ENCODE measurements at regions not wholly inside any gene's neighbourhood (a gene's known extent, or its start where the extent isn't known, plus 50 kb on each side); places are given as distances from the start of the nearest gene placed in this dataset.

DNA sequence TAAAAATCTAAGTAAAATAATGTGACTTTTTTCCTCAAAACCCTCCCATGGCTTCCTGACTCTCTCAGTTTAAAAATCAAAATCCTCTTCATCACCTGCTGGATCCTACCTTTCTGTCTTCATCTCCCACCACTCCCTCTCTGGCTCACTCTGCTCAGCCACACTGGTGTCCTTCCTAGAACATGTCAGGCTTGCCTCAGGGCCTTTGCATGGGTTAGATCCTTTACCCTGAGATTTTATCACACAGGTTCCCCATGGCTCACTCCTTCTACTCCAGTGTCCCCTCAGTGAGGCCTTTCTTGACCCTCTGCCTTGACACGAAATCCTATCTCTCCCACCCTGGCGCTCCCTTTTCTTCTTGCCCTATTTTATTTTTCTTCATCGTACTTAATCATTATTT, 141.8 kb downstream of the RPL22L1 start:
- DNase-seq = no peak

- no peak for DNase-seq
Measured at GRCh38 chr3:170727754-170728153, 141.9 kb upstream of the SLC7A14 start.

GRCh38 chr3:170726976-170727661, 141.2 kb upstream of the SLC7A14 start:
- DNase-seq = peak; percentile 45 to 81

DNA sequence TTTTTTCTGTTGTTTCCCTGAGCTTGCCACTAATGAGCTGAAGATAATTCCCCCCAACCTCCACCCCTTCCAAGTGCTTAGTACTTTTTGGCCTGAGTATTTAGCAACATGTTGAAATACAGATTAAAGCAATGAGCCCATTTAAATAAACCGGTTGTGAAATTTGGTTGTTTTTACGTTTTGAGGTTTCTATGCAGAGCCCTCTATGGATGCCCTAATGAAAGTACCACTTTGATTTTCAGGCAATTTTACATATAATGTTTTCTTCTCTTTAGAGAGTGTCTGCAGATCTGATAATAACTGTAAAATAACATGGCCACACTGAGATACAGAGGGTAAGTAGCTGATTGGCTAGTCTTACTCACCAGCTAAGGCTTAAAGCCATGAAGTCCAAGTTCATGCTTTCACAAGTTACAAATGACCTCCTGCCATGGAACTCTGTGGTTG, 139.4 kb upstream of the SLC7A14 start:
- DNase-seq = no peak

- peak in 1 of 2 experiments; percentile 12 for DNase-seq
Measured at GRCh38 chr3:170724599-170725280, 138.9 kb upstream of the SLC7A14 start.

DNA sequence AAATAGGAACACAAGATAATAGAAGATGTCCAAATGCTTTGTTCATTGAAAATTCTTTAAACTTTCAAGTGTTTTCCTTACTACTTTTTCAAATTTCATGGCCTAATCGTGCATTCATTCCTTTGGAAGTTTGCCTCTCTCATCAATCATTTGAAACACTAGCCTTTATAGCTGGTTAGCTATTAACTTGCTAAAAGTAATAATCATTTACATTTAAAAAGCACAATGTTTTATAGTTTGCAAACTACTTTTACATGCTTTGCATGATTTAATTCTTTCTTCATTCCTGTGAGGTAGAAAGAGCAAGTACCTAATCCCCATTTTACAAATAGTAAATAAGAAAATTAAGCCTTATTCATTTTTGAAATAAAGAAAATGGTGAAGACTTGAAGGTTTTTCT, 137.4 kb upstream of the SLC7A14 start:
- no peak for DNase-seq

DNA sequence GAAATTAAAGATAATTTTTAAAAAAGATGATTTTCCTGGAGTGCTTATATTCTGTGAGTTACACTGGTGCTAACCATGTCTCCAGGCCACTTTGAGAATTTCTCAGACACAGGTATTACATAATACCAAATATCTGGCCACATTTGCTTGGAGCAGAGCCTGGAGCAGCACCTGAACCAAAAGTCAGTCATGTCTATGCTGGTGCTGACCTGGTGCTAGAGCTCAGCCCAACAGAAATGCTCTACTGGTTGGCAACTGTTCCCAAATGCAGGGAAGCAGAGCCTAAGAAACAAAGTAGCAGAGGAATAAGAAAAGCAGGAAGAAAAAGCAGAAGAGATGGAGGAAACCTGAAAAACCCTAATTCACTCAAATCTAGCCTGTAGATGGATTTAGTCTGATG, 135.7 kb upstream of the SLC7A14 start:
- no peak for DNase-seq

- DNase-seq = no peak
Measured at GRCh38 chr3:170719300-170719699, 133.4 kb upstream of the SLC7A14 start.

DNA sequence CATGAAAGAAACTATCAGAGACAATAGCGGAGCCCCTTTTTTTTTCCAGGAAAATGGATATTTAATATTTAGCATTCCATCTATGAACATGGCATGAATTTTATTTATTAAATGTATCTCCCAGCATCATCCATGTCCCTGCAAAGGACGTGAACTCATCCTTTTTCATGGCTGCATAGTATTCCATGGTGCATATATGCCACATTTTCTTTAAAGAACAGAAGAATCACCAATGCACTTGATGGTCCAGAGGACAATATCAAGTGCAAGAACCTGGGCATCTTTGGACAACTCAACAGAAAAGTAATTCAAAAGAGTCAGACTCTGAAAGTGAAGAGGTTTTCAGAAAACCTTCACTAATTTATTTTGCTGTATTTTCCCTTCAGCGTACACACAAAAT, 133.0 kb upstream of the SLC7A14 start:
- DNase-seq = no peak

DNA sequence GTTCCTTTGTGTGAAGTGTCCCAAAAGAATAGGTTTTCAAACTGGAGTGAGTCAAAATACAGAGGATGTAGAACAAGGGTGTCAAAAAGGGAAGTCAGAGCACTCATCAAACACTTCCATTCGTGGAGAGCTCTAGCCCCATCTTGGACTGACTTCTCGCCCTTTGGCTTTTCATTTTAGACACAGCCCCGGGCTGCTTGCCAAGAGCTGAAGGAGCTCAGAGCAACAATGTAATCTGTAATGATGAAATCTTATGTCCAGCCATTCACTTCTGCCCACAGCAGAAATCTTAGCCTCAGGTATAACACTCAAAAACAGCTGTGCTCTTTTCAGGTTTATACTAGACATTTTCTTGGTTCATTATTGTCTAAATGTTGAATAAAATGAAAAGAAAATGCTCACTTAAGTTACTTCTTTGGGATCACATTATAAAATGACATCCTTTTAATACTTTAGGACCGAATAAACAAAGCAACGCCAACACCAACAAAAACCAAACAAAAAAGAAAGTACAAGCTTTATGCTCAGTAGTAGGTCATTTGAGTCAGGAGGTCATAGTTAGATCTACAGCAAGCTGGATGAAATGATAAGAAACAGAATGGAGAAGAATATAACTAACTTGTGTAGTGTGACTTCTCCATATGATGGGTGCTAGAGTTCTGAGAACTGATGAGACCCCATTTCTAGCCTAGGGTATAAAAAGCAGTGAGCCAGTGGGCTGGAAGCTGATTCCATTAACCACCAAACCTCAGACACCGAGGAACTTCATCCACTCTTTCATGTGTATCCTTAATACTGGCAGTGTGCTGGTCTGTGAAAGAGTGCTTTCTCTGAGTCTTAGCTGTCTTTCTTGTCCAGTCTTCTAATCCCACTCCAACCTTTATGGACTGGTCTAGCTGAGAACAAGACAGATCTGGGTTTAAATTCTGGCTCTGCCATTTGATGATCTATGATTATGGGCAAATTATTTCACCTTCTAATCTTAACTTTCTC, 131.8 kb upstream of the SLC7A14 start:
- DNase-seq = no peak

DNA sequence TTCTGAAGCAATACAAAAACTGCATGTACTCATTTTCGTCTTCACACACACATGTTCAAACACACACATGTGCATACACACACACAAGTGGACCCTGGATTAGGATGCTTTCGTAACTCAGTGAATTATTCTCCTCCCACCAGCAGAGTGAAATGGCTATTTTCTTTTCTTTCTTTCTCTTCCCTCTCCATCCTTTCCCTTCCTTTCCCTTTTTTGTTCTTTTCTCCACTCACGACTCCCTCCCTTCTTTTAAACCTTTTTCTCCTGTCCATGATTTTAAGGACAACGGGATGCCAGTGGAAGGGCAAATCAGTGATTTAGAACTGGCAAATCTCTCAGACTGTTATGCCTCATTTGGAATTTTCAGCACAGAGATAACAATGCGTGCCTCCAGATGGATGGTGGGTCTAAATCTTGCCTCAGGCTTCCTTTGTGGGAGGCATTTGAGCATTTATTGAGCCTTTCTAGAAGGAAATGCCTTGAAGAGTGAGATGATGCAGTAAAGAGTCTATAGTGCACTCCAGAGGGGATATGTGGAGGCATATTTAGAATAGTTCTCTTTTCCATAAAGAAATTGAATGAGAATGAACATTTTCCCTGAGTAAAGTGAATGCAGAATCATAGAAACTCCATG, 130.4 kb upstream of the SLC7A14 start:
- no peak for DNase-seq

DNA sequence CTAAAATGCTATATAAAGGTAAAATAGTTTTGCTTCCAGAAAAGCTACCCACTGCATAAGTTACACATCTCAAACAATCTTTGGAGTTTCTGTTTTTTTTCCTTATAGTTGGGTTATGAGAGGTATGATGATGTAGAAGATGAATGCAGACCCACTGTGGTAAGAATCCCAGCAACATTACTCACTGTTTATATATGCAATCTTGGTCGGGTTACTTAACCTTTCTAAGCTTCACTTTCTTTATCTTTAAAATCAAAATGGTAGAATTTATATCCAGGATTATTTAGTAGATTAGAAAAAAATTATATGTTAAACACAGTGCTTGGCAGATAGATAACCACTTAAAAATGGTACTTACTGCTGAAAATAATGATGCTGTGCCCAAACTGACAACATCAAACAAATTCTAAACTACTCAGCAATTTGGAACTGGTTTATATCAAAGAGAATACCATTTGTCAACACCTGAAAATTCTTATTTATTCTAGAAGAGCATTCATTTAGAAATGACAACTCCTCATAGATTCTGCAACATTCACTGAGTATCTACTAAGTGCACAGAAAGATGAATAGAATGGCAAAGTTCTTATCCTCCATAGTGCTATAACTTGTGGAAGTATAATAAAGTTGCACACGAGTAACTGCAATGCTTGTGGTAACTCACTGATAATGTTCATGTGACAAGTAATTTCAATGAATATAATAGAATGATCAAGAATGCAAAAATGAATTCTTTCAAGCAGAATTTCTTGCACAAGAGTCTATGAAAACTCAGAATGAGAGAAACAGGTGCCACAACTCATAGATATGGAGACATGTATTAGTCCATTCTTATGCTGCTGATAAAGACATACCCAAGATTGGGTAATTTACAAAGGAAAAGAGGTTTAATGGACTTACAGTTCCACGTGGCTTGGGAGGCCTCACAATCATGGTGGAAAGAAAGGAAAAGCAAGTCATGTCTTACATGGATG, 129.0 kb upstream of the SLC7A14 start:
- DNase-seq = no peak

DNA sequence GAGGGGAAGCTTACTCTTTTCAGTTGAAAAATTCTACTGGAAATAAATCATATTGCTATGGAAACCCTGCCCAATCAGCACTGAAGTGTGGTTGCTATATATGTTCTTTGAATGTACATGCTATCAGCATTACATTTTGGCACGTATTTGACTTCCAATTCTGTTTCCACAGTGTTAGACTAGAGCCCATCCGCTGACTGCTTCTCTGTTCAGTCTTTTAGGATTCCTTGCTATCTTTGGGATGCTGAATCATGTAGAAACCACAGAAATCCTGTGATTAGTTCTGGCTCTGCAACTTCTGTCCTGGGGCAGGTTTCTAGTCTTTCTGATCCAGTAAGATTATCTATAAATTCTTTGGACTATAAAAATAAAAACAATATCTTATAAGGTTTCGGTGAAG, 128.2 kb upstream of the SLC7A14 start:
- DNase-seq = no peak

DNA sequence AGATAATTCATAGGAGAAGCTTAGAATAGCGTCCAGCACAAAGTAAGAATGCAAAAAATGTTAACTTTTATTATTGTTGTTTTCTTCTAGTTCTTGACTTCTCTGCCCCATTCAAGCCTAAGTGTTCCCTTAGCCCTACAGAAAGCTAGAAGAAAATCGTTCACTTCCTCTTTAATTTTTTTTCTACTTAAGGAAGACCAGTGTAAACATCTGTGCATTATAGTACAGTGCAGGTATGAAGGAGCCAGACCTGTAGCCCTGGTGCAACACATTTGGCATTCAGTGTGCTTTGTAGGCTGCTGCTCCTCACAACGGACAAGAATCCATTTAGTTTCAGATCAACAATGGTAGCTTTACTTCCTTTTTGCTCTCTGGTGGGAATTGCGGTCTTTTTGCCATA, 127.8 kb upstream of the SLC7A14 start:
- no peak for DNase-seq

DNA sequence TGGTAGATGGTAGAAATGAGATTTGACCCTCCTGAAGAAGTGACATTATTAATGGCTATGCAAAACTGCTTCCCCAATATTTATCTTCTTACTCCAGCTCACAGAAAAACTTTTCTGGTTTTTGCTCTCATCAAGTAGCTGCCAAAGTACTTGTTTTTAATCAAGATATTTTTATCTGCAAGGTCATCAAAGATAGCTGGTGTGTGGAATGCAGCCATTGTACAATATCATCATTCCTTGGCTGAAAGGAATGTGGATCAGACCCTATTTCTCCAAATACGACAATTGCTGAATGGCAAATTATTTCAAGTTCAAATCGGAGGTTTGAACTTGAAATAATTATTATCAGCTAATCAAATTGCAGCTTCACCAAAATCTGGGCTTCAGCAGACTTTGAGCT, 126.9 kb upstream of the SLC7A14 start:
- DNase-seq = no peak

DNA sequence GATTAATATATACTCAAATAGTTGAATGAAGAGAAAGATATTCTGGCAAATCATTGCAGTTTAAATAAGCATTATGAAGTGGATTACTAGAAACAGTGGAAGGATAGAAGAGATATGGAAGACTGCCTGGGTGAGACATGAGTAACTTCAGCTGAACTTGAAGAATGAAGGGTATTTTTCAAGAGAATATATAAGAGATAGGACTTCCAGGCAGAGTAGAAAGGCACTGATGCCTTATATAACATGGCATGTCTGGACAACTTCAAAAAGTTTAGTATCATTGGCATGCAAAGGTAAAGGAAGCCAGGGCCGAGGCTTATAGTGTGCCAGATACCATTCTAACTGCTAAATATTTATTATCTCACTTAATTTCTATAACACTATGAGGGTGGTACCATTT, 126.5 kb upstream of the SLC7A14 start:
- no peak for DNase-seq

DNA sequence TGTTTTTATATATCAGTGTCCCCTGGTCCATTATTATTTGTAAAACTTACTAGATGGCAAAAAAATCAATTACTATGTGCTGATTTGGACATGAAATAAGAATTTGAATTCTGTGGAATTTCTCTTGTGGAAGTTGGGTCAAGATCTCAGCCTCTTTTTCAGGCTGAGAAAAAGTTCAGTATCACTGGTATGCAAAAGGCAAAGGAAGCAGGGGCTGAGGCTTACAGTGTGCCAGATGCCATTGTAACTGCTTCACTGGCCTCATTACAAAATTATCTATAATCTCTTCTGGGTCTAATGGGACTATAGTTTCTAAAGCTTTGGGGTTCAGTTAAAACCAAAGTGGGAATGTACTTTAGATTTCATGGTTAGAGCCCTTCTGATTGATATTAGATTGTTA, 125.9 kb upstream of the SLC7A14 start:
- no peak for DNase-seq

- no peak for DNase-seq
Measured at GRCh38 chr3:170709046-170709445, 123.2 kb upstream of the SLC7A14 start.

DNA sequence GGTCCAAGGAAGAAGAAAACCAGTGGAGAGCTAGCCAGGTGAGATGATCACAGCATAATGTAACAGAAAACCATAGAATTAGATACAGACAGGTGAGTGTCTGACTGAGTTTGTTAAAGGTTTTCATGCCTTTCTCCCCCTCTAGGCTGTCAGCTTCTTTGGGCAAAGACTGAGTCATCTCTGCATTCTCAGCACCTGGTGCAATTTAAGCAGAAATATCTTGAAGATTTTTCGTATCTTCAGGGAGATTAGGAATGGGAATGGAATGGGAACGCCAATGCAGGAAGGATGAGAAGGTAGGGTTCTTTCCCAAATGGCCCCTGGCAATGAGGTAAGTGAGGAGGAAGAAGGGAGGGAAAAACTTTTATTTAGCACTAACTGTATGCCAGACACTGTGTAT, 122.0 kb upstream of the SLC7A14 start:
- no peak for DNase-seq

DNA sequence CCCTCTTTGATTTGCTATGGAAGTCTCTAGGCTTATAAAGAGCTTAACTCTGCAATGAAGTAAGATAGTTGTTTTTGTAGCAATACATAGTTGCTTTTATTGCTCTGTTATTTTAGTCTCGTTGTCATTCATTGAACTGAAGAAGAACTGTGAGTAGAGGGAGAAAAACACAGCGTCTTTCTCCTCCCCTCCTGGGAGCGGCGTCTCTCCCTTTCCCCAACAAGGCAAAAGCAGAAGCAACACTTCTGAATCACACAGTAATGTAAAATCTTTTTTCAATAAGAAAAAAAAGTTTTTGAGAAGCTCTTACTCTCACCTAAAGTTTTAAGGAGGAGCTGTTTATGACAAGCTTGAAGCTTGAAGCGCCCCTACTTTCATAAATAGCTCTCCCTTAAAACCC, 119.3 kb upstream of the SLC7A14 start:
- DNase-seq = no peak

GRCh38 chr3:170703121-170703588, 117.3 kb upstream of the SLC7A14 start:
- DNase-seq = no peak
